HS-27A (cell line): ENCODE measurements at regions not wholly inside any gene's neighbourhood (a gene's known extent, or its start where the extent isn't known, plus 50 kb on each side); places are given as distances from the start of the nearest gene placed in this dataset.

ENCODE experiments used
- DNase-seq: peaks from one replicate; pipeline ENCODE4 v3.0.0-alpha.2; 2012; ENCODE audit warnings: low read depth, missing footprints

GRCh38 chr9:108645520-108645919, 210.3 kb downstream of the ACTL7B start:
- no peak for DNase-seq

GRCh38 chr9:108643731-108644510, 211.9 kb downstream of the ACTL7B start:
- no peak for DNase-seq

DNA sequence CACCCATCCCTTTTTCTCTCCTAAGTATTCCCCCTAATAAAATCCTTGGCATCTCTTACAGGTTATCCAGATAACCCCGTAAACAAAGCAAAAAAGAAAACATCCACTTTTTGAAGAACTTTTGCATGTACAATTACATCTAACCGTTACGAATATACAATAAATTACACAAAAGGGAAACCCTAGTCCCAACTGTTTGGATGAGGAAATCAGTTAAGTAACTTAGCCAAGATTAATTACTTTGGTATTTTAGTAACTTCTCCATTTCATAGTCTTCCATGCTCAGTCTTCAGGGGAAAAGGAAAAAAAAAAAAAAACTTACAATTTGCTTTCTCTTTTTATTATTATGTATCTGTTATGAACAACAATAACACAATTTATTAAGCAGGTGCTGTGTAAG, 212.9 kb downstream of the ACTL7B start:
- DNase-seq, result no peak

DNA sequence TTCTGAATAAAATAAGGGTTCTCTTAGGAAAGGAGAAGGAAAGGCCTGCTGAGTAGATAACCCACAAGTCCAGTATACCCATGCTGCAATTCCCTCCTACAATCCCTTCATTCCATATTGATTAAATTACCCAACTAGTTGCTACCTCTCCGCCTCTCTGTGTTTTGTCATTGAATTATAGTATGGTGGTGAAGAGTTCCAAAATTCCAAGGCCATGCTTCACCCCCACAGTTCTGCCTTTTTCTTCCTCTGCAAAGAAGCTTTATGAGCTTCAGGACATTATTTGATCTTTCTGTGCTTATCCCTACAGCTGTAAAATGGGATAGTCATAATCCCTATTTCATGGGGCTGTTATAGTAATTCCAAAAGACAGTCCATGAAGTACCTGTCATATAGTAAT, 215.6 kb downstream of the ACTL7B start:
- DNase-seq, result no peak

- DNase-seq, result no peak
Observed at GRCh38 chr9:108639696-108640095, 216.1 kb downstream of the ACTL7B start.

DNA sequence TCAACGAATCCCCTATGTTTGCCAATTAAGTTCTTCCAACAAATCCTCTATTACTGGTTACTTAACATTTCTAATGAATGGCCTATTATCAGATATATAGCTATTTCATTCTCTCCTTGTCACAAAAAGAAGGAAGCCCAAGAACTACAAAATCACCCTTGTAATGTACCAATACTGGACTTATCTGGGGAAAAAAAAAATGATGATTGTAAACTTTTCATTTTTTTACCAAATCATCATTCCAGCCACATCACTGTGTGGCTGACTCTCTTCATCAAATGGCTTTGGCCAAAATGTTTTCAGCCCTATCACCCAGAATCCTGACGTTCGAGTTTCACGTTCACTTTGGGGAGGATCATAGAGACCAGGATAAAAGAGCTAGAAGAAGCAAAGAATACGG, 216.7 kb downstream of the ACTL7B start:
- DNase-seq, result no peak

DNA sequence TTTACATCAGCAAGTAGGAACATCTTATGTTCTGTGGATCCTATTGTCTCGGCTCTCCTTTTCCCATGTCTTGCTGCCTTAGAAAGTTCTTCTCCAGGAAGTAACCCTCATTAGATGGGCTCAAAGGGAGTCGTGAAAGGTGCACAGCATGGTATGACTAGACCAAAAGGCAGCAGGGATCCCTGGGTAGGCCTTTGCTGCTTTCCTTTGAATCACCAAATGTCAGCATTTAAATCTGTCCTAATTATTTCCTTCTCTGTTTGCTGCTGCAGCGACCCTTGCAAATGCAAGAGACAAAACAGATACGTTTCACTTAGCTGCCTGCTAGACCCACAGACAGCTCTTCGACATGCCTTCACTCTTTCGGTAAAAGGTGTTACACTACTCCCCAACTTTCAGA, 218.4 kb downstream of the ACTL7B start:
- DNase-seq, result no peak

- DNase-seq, result no peak
Observed at GRCh38 chr9:108636013-108636412, 219.8 kb downstream of the ACTL7B start.

GRCh38 chr9:108634672-108635462, 220.9 kb downstream of the ACTL7B start:
- peak; percentile 96 for DNase-seq

DNA sequence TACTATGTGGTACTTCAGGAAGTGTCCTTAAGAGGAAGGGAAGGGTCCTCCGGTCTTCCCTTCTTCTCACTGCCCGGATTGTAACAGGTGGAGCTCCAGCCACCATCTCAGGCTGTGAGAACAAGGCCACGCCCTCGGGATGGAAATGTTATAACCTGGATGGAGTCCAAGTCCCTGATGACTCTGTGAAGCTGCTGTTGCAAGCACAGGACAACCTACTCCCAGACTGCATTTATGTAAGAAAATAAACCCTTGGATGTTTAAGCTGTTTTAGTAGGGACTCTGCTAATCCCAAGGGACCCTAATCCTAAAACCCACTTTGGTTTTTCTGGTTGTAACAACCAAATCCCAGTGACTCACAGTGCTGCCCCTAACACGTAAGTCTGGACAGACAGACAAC, 221.6 kb downstream of the ACTL7B start:
- DNase-seq, result peak; percentile 87

DNA sequence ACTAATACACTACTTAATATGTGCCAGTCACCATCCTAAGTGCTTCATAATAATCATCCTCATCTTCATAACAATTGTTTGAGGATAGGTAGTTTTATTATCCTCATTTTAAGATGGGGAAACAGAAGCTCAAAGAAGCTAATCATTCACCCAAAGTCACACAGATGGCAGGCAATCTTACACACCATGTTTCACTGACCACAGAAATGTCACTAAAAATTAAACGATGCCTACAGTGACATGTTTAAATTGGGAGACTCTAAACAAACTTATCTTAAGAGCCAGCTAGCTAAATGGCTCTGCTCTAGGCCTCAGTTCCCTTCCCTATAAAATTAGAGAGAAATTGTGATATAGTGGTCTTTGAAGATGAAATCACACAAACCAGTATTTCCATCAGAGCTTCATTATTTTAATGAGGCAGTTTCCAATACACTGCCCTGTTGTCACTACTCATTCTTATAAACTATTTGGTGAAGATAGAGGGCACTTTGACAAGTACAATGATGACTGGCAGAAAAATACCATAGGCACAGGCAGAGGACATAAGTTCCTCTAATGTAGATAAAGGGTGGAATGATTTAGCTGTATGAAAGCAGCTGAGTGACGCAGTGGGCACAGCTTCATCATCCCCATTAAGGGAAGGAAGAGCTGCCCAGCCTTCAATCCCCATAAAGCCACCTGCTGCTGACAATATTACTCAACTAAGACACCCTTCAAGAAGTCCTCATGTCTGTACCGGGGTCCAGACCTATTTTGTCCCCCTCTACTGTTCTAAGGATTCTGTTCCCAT, 224.1 kb downstream of the ACTL7B start:
- no peak for DNase-seq

- DNase-seq, result no peak
Observed at GRCh38 chr9:108628316-108628715, 227.5 kb downstream of the ACTL7B start.

DNA sequence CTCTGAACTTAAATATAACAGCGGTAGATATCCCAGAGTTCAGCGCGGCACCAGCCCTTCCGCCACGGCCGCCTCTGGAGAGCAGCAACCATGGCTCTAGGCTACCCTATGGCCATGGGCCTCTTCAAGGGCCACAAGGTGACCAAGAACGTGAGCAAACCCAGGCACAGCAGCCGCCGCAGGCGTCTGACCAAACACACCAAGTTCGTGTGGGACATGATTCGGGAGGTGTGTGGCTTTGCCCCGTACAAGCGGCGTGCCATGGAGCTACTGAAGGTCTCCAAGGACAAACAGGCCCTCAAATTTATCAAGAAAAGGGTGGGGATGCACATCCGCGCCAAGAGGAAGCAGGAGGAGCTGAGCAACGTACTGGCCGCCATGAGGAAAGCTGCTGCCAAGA, 229.0 kb downstream of the ACTL7B start:
- no peak for DNase-seq

GRCh38 chr9:108621991-108622855, 233.6 kb downstream of the ACTL7B start:
- peak; percentile 74 for DNase-seq

- no peak for DNase-seq
Observed at GRCh38 chr9:108620767-108621166, 235.0 kb downstream of the ACTL7B start.

- DNase-seq, result peak; percentile 76
Observed at GRCh38 chr9:108618906-108619550, 236.8 kb downstream of the ACTL7B start.

DNA sequence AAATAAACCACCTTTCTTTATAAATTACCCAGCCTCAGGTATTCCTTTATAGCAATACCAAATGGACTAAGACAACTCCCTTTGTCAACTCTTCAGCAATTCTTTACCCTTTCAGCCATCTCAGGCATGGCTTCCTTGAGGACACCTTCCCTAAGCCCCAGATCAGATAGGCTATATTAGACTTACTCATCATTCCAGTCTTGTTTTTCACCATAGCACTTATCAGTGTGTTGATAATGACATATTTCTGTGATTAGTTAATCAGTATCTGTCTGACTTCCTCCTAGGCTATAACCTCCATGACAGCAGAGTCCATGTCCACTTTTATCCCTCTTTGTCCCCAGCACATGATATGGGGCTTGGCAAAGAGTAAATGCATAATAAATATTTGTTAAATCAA, 238.1 kb downstream of the ACTL7B start:
- no peak for DNase-seq

GRCh38 chr9:108615152-108615551, 240.6 kb downstream of the ACTL7B start:
- DNase-seq, result no peak

GRCh38 chr9:108612513-108612912, 243.3 kb downstream of the ACTL7B start:
- DNase-seq, result no peak

DNA sequence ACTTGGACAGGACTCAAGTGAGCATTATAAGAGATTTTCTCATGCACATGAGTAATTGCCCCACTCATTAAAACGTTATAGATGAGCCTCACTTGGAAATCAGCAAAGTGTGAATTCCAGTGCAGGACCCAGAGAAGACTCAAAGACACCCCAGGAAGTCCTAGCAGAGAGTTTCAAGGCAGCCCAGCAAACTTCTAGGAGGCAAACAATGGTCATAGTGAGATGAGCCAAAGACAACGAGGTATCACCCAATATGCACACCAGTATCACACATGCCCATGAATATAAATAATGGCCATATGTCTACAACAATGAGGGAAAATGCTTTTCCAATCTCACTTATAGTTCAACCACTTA, 245.9 kb downstream of the ACTL7B start:
- no peak for DNase-seq

DNA sequence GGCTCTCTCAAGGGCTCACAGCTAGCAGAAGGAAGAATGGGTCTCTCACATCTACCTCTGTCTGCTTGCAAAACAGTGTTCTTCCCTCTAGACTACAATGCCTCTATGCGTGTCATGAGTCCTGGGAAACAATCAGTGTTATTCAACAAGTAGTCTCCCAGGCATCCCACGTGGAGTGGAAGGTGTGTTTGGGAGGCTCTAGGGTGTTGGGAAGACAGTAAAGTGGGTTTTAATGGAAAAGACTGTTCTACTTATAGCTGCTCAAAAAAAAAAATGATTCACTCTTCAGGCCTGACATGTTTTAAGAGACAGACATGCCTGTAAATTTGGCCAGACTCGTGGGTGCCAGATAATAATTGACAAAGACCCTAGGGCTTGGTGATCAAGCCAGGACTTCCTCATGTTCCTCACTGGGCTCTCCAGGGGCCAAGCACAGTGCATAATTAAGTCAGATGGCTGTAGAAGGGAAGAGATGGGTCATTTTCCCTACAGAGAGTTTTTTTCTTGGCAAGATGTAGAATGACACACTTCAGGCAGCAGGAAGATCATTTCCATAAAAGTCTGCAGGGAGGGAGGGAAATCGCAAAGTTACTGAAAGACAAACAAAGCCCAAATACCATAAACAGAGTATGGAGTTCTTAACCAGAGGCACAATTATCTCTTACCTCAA, 246.4 kb downstream of the ACTL7B start:
- no peak for DNase-seq
